B cell (primary cell): ENCODE measurements at regions not wholly inside any gene's neighbourhood (a gene's known extent, or its start where the extent isn't known, plus 50 kb on each side); places are given as distances from the start of the nearest gene placed in this dataset.

ENCODE experiments used
- ATAC-seq: fragments of 200-7000 bp; cut with Tn5 transposase; one replicate; pipeline ENCODE4 v1.10.0; 2021; ENCODE audit warnings: low read depth, mild to moderate bottlenecking, moderate number of reproducible peaks, moderate library complexity
- CTCF ChIA-PET: fragments of 350-600 bp; sonication (Branson Sonifier 250); formaldehyde crosslinking; loops from one replicate; lab custom pipeline; 2021; ENCODE audit warnings: antibody characterized with exemption, inconsistent platforms; lab: Charles Lee
- POLR2A ChIA-PET: fragments of 350-600 bp; sonication (Branson Sonifier 250); formaldehyde crosslinking; loops from one replicate; lab custom pipeline; 2021; ENCODE audit warnings: antibody characterized with exemption; lab: Charles Lee
- DNase-seq: peaks from one replicate; pipeline ENCODE4 v3.0.0; 2013
- H2AFZ ChIP-seq: 2 replicates; pipeline ENCODE4 v1.6.1; 2012; ENCODE audit warnings: mild to moderate bottlenecking, low read depth, low read length; ENCODE audit not compliant: insufficient read depth, poor library complexity, severe bottlenecking
- H3K27ac ChIP-seq, 2 donors: 1 replicate in 1 of 2; 2 replicates in 1 of 2; pipeline ENCODE4 v1.5.1; 2012 to 2013; ENCODE audit warnings: low read length in 2 of 2, mild to moderate bottlenecking in 2 of 2, moderate library complexity in 1 of 2
- H3K27me3 ChIP-seq, 4 experiments: fragments of 200-600 bp in 1 of 4; sonication (generic) in 1 of 4; replicated peaks in 1 of 4; 1 replicate in 2 of 4; 2 replicates in 2 of 4; pipeline versions ENCODE4 v1.6.1 to v1.7.0; 2013 to 2016; ENCODE audit warnings: low read length in 3 of 4, mild to moderate bottlenecking in 2 of 4, mixed read lengths in 1 of 4, moderate library complexity in 1 of 4; ENCODE audit not compliant: insufficient read depth in 4 of 4, control insufficient read depth in 3 of 4; ENCODE audit errors: control extremely low read depth in 1 of 4
- H3K36me3 ChIP-seq, 2 experiments: replicated peaks in 1 of 2; 1 replicate in 1 of 2; 2 replicates in 1 of 2; pipeline versions ENCODE4 v1.6.1 to v1.7.1; 2013; ENCODE audit warnings: low read length in 1 of 2; ENCODE audit not compliant: insufficient read depth in 2 of 2, control insufficient read depth in 1 of 2; ENCODE audit errors: control extremely low read depth in 1 of 2, extremely low read depth in 1 of 2
- H3K4me1 ChIP-seq, 2 donors: fragments of 200-600 bp in 1 of 2; sonication (generic) in 1 of 2; 1 replicate in 1 of 2; 2 replicates in 1 of 2; pipeline versions ENCODE4 v1.5.1 to v1.6.1; 2013 to 2017; ENCODE audit warnings: low read length in 2 of 2; ENCODE audit not compliant: control insufficient read depth in 2 of 2, insufficient read depth in 2 of 2
- H3K4me2 ChIP-seq: replicated peaks from 2 replicates; pipeline ENCODE3; 2012; ENCODE audit warnings: mild to moderate bottlenecking, low read depth, low read length; ENCODE audit not compliant: poor library complexity, severe bottlenecking
- H3K4me3 ChIP-seq, 5 experiments: fragments of 200-600 bp in 1 of 5; sonication (generic) in 1 of 5; 1 replicate in 3 of 5; 2 replicates in 2 of 5; pipeline versions ENCODE4 v1.5.1 to v1.7.0; 2011 to 2016; ENCODE audit warnings: low read length in 4 of 5, mild to moderate bottlenecking in 4 of 5, low read depth in 2 of 5, control low read depth in 1 of 5, moderate library complexity in 1 of 5; ENCODE audit not compliant: insufficient read depth in 1 of 5; ENCODE audit errors: control extremely low read depth in 1 of 5, extremely low read depth in 1 of 5
- H3K79me2 ChIP-seq: fragments of 200-600 bp; sonication (generic); one replicate; pipeline ENCODE4 v1.6.0; 2016; ENCODE audit warnings: low read length; ENCODE audit not compliant: control insufficient read depth, insufficient read depth
- H3K9ac ChIP-seq: fragments of 200-600 bp; sonication (generic); 2 replicates; pipeline ENCODE4 v1.6.1; 2017; ENCODE audit warnings: mild to moderate bottlenecking, low read length, moderate library complexity
- H3K9me3 ChIP-seq, 3 donors: one replicate each; pipeline versions ENCODE4 v1.6.1 to v1.7.1; 2013; ENCODE audit warnings: low read length in 2 of 3; ENCODE audit not compliant: control insufficient read depth in 2 of 3, insufficient read depth in 1 of 3; ENCODE audit errors: control extremely low read depth in 1 of 3
- H4K20me1 ChIP-seq: 2 replicates; pipeline ENCODE4 v1.6.0; 2012; ENCODE audit warnings: mild to moderate bottlenecking, low read length; ENCODE audit not compliant: insufficient read depth, control insufficient read depth, poor library complexity, severe bottlenecking
- H3K27ac Mint-ChIP-seq: one replicate; pipeline ENCODE4 v1.8.0; 2021; ENCODE audit warnings: mixed read lengths
- H3K27me3 Mint-ChIP-seq: one replicate; pipeline ENCODE4 v1.8.0; 2021; ENCODE audit warnings: mixed read lengths
- H3K4me1 Mint-ChIP-seq: one replicate; pipeline ENCODE4 v1.8.0; 2021; ENCODE audit warnings: mixed read lengths
- H3K4me3 Mint-ChIP-seq: one replicate; pipeline ENCODE4 v1.8.0; 2021; ENCODE audit warnings: mixed read lengths
- H3K9me3 Mint-ChIP-seq: one replicate; pipeline ENCODE4 v1.8.0; 2022; ENCODE audit warnings: mixed read lengths; ENCODE audit not compliant: insufficient read depth
- CTCF ChIP-seq: fragments of 200-600 bp; IDR thresholded peaks from one replicate; pipeline ENCODE4 v1.8.0; 2022; ENCODE audit warnings: antibody characterized with exemption, mild to moderate bottlenecking
- EZH2 ChIP-seq: IDR thresholded peaks from 2 replicates; pipeline ENCODE4 v1.6.1; 2012; ENCODE audit warnings: borderline replicate concordance, low read depth, mild to moderate bottlenecking, moderate library complexity, low read length; ENCODE audit not compliant: insufficient read depth, poor library complexity, severe bottlenecking
- WGBS: methylation state at CpG from one replicate; pipeline ENCODE4 v1.1.5; 2013; ENCODE audit warnings: missing lambda C conversion rate; ENCODE audit not compliant: insufficient coverage; 5-methylcytosine and 5-hydroxymethylcytosine counted together
- intact Hi-C: fragments of 100-400 bp; cut with micrococcal nuclease; formaldehyde crosslinking; loops from one replicate; pipeline ENCODE4 v1.10.0; 2022

GRCh38 chr6:151701911-151702562 is 105.4 kb upstream of the ESR1 start:
- H3K9ac ChIP-seq = no peak overlapping the region
- peak overlapping the region; percentile 36 for H2AFZ ChIP-seq
- CTCF ChIA-PET = interaction anchor here (1.1 to 2.3 kb wide), 5 partner anchors 12 to 423 kb away, joined by 3 to 10 read pairs (median 5); no protein-coding TSS in a partner anchor
- no CpG with 5 or more reads among the region's 5 CpGs for WGBS
- no peak overlapping the region for H3K4me3 ChIP-seq
- H3K27ac ChIP-seq = peak overlapping the region; percentile 19 to 57
- H3K27me3 Mint-ChIP-seq = no peaks in the 10 kb centered on the region
- no peaks in the 10 kb centered on the region for H3K79me2 ChIP-seq
- H3K36me3 ChIP-seq = no peaks in the 10 kb centered on the region
- peak overlapping the region; percentile 78 for H3K27ac Mint-ChIP-seq
- peak overlapping the region; percentile 71 for H3K4me3 Mint-ChIP-seq
- POLR2A ChIA-PET = no interaction called here
- peaks cover 28% of the 10 kb centered on the region for H3K4me1 Mint-ChIP-seq
- peak; percentile 55 for DNase-seq
- peaks cover 13 to 27% of the 10 kb centered on the region in 2 donors for H3K4me1 ChIP-seq
- no peaks in the 10 kb centered on the region for H4K20me1 ChIP-seq
- no peaks in the 10 kb centered on the region for H3K9me3 Mint-ChIP-seq
- no peaks in the 10 kb centered on the region for H3K9me3 ChIP-seq
- ATAC-seq = peak; percentile 72
- no peaks in the 10 kb centered on the region for H3K27me3 ChIP-seq
- intact Hi-C loops = no loop called here
- peak overlapping the region; percentile 30 for H3K4me2 ChIP-seq
- TF ChIP-seq EZH2 = no peak
- no peak for TF ChIP-seq CTCF

DNA sequence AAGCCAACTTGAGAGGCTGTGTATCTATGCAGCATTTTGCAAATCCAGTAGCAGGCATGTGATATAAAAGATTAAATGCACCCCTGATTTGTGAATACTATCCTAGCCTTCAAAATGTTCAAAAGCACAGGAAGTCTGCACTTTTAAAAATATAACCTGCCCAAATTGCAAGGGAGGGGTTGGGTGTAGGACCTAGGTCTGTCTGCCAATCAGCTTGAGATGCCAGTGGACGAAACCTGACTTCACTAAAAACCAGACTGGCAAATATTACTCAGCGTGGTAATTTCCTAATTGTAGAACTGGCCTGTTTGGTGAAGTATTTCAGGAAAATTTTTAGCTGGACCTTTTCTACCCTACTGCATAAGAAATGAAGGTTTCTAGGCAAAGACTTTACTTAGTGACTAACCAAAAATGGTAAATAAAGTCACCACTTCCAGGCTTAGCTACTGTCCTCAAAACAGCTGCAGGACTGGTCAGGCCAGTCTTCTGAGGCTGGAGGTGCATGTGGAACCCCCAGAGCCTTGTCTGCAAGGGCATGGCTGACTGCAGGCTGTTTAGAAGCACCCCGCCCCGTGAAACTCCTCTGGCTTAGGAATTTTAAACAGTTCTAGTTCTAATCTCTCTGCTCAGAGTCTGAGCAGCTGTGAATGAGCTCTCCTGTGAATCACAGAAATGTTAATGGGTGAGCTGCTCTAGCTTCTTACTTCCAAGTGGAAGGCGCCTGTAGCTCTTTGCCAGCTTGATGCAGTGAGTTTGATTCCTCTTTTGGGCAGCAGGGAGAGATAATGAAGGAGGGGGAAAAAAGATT is 104.4 kb upstream of the ESR1 start:
- no peak overlapping the region for H3K27ac Mint-ChIP-seq
- H3K4me1 ChIP-seq = peaks cover 13 to 27% of the 10 kb centered on the region in 2 donors
- H3K27me3 ChIP-seq = no peaks in the 10 kb centered on the region
- H3K27me3 Mint-ChIP-seq = no peaks in the 10 kb centered on the region
- no peak overlapping the region for H2AFZ ChIP-seq
- no peak overlapping the region for H3K4me3 ChIP-seq
- H3K4me1 Mint-ChIP-seq = peaks cover 28% of the 10 kb centered on the region
- no peak overlapping the region for H3K9ac ChIP-seq
- no peaks in the 10 kb centered on the region for H3K9me3 Mint-ChIP-seq
- ChIA-PET POLR2A (no interaction called here), CTCF (interaction anchor here (1.4 to 2.3 kb wide), 3 partner anchors 13 to 421 kb away, joined by 4 to 10 read pairs (median 6); no protein-coding TSS in a partner anchor)
- peak overlapping the region; percentile 29 for H3K4me3 Mint-ChIP-seq
- DNase-seq (no peak), ATAC-seq (no peak)
- no peaks in the 10 kb centered on the region for H4K20me1 ChIP-seq
- TF ChIP-seq EZH2 = no peak
- no peak for TF ChIP-seq CTCF
- no peaks in the 10 kb centered on the region for H3K36me3 ChIP-seq
- no peaks in the 10 kb centered on the region for H3K79me2 ChIP-seq
- intact Hi-C loops = no loop called here
- 60% methylated on average over 3 of the region's 5 CpGs for WGBS
- no peak overlapping the region for H3K4me2 ChIP-seq
- H3K9me3 ChIP-seq = no peaks in the 10 kb centered on the region
- H3K27ac ChIP-seq = no peak overlapping the region
